Fibroblast of villous mesenchyme (primary cell): ENCODE measurements at regions not wholly inside any gene's neighbourhood (a gene's known extent, or its start where the extent isn't known, plus 50 kb on each side); places are given as distances from the start of the nearest gene placed in this dataset.

Source experiments
- DNase-seq: peaks from one replicate; pipeline ENCODE4 v3.0.0-alpha.2; 2010; ENCODE audit warnings: low read depth
- H3K4me3 ChIP-seq: 2 replicates; pipeline ENCODE4 v1.5.1; 2011; ENCODE audit warnings: low read depth, mild to moderate bottlenecking, low read length
- TF ChIP-seq, protein P1 (sequence below): IDR thresholded peaks from 2 replicates; pipeline ENCODE4 v1.5.1; 2012; ENCODE audit warnings: low read depth, mild to moderate bottlenecking, low read length; ENCODE audit not compliant: insufficient read depth

DNA sequence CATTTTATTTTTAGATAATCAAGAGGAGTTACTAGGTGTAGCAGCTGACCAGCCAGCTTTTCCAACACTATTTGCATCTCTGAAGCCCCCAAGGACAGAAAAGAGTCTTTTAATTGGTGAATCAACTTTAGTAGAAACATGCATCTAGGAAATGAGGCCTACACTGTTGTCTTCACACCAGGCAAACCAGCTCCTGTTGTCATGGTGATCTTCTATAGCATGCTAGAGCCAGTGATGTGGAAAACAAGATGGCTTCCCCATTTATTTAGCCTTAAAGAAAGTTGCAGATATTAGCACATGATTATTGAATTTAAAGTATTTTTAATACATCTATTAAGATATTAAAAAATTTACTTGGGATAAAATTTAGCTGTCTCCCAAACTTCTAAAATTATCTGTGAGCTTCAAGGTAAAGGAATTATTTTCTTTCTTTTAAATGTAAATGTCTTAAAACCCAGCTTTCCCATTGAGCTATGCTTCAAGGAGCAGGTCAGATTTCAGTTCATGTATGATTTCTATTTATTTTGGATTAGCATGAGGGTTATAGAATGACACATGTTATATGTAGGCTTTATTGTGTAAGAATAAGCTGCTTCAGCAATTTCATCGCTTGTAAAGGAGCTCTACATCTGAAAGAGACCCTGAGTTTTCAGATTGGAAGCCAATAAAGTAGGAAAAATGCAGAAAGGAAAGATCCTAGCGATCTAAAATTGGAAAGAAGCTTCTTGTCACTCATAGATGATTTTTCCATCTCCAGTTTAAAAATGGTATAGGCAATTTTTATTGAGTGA lies 564.9 kb upstream of the CITED2 start:
- no peak for DNase-seq
- TF ChIP-seq, protein P1, sequence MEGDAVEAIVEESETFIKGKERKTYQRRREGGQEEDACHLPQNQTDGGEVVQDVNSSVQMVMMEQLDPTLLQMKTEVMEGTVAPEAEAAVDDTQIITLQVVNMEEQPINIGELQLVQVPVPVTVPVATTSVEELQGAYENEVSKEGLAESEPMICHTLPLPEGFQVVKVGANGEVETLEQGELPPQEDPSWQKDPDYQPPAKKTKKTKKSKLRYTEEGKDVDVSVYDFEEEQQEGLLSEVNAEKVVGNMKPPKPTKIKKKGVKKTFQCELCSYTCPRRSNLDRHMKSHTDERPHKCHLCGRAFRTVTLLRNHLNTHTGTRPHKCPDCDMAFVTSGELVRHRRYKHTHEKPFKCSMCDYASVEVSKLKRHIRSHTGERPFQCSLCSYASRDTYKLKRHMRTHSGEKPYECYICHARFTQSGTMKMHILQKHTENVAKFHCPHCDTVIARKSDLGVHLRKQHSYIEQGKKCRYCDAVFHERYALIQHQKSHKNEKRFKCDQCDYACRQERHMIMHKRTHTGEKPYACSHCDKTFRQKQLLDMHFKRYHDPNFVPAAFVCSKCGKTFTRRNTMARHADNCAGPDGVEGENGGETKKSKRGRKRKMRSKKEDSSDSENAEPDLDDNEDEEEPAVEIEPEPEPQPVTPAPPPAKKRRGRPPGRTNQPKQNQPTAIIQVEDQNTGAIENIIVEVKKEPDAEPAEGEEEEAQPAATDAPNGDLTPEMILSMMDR: no peak
- H3K4me3 ChIP-seq: no peak overlapping the region

DNA sequence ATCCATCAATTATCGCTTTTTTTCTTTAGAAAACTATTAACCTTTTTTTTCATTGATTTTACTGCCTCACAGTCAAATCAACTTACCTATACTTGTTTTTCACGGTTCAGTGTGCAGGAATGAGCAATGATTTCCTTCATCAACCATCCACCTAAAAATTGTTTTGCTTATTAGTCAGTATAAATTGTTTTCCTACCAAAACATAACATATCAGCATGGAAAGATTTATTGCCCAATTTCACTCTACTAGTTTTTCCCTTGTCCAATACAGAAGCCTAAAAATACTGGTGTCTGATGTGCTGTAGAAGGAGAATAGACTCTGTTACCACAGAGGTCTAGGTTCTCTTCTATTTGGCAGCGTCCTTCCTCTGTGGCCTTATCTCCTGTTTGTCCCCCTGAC lies 558.2 kb upstream of the CITED2 start:
- H3K4me3 ChIP-seq: no peak overlapping the region
- no peak for DNase-seq
- TF ChIP-seq, protein P1: no peak

DNA sequence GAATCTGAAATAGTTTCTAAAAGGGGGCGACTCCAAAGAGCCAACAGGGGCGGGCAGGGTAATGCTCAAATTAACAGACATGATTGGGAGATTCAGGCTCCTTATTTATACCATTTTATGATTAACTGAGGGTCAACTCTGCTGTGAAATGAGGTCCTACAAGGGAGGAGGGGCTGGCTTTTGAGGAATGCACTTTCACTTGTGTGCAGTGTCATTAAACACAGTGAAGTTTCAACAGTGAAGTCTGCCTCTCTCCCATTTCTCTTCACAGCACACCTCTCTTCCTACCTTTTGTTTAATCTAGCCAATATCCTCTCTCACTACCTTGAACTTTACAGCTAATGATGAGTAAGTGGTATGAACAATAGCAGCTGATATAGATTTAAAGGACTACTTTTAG lies 557.3 kb upstream of the CITED2 start:
- no peak overlapping the region for H3K4me3 ChIP-seq
- no peak for DNase-seq
- TF ChIP-seq, protein P1: no peak

DNA sequence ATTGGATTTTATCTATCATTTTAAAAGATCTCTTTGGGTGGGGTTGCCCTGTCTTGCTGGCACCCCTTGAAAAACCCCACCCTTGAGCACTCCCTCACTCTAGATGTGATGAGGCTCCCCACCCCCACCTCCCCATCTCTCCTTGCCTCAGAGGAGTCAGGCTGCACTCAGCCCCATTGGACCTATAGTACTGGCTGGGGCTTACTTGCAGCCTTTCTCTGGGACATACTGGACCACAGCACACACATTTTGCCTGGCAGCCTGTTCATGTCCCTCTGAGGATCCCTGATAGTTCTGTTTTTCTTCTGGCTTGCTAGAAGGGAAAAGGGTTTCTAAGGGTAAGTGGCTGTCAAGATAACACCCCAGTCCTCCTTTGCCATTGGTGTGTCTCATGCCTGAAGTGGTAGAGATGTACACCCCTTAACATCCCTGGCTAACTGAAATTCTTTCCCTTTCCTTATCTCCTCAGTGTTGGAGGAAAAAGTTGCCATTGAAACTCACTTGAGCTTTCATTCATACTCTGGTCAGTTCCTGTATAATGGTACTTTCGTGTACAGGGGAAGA lies 553.4 kb upstream of the CITED2 start:
- no peak for DNase-seq
- no peak overlapping the region for H3K4me3 ChIP-seq
- TF ChIP-seq, protein P1: no peak

DNA sequence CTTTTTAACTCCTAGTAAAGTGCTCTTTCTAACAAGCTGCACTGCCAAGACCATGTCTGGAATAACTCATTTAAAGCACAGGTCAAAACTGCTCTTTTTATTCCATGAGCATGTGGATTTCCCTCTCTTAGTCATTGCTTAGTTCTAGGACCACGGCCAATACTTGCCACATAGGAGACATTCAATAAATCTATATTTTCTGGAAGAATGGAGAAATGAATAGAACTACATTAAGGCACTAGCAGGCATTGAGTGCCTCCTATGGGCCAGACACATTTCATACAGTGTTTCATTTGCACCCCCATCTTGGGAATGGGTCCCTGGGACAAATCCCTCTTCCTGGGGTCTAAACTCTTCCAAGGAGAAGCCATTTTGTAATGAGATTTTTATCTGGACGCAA lies 552.8 kb upstream of the CITED2 start:
- TF ChIP-seq, protein P1: peak; percentile 15
- H3K4me3 ChIP-seq: no peak overlapping the region
- peak; percentile 78 for DNase-seq

DNA sequence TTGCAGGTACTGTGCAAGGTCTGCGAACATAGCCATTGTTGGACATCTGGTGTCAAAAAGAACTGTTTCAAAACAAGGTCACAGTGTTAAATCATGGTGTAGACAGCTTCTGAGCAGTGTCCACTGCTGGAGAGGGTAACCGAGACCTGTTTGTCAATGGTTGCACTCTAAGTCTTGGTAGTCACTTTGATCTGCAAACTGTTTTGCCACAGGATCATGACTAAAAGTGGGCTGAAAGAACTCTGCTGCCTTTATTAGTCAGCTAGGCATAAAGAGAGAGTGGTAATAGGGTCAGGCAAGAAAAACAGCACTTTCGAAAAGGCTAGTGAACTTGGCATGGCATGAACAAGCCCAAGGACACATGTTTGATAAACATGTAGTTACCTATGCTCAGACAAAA lies 552.3 kb upstream of the CITED2 start:
- TF ChIP-seq, protein P1: no peak
- no peak for DNase-seq
- no peak overlapping the region for H3K4me3 ChIP-seq
